ENCODE measurements at regions not wholly inside any gene's neighbourhood (a gene's known extent, or its start where the extent isn't known, plus 50 kb on each side); places are given as distances from the start of the nearest gene placed in this dataset.
A peak's percentile ranks its signal among the peaks of the same experiment; 100 is the strongest.

DNA sequence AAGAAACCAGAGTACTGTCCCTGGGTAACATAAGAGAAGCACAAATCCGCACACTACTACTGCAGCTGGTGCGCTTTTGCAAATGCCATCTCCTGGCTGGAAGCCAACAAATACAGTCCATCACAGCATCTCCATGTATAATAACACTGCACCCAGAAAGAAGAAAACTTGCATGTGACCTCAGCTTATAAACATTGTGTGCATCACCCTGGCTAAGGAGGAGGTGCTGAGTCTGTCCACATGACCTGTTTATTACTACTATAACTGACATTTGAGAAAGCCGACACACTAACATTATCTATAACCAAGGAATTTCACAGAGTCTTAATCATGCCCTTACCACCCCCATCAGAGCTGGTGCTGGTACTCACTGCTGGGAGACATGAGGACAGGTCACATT, 516.8 kb downstream of the CFAP47 start:
- DNase-seq (ENCODE audit: low read depth): no peak

DNA sequence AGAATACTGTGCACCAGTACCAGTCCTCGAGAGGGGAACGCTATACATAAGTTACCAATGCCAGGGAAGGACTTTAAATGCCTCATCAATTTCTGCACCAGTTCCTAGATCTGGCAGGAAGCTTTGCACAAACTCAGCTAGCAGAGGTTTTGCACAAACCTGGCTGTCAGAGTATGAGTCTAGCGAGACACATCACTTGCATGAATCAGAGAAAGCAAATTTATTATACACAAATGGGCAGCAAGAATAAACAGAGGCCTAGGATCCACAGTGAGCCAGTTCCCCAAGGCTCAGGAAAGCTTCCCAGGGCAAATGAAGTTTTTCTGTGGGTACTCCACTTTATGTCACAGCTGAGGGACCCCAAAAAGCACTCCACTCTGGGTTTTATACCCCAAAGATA, 523.5 kb downstream of the CFAP47 start:
- no peak for DNase-seq (ENCODE audit: low read depth)

DNA sequence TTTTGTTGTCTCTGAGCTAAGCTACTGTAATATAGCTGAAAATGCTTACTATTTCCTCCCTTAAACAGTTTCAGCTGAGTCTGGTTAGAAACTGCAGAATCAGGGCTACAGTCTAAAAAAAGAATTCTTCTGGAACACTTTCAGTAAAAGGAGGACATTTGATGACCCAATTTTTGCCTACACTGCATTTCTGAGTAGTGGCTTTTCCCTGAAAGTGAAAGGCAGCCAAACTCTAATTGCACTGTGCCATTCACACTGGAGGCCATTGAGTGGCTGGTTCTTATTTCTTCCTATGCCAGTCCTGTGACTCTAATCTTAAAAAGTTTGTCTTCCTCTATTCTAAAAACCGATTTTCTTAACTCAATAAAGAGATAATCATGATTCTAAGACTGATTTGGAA, 526.0 kb downstream of the CFAP47 start:
- no peak for DNase-seq (ENCODE audit: low read depth)

DNA sequence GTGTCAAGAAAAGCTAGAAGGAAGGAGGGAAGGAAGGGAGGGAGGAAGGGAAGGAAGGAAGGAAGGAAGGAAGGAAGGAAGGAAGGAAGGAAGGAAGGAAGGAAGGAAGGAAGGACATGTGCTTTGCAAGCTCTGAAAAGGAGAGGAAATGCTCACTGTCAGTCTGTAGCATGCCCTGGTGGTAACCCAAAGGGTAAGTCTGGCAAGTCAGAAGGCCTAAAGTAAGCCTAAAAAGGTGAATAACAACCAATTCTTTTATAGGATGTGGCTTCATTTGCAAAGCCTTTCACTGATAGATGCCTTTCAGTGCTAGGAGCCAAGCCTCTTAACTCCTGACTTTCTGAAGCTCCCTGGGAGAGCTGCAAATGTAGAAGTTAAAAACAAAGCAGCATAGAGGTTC, 542.6 kb downstream of the CFAP47 start:
- DNase-seq (ENCODE audit: low read depth): no peak

DNA sequence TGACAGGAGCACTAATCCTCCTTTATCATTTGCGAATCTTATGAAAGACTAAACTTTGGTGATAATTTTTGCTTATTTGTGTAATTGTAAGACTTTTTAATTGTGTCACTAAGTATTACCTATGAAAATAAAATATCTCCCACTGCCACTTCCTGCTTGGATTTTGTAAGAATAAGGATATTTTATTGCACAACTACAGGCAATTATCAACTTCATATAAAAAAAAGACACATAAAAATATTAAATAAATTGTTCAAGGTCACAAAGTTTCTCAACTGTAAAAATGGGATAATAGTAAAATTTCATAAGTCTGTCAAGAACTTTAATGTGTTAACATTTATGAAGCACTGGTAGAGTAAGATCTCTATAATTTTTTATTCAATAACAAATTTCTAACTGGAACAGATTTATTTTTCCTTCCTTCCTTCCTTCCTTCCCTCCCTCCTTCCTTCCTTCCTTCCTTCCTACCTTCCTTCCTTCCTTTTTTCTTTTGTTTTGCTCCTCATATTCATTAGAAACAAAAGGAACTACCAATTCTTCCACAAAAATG, 527.6 kb upstream of the FAM47C start:
- DNase-seq (ENCODE audit: low read depth): no peak

DNA sequence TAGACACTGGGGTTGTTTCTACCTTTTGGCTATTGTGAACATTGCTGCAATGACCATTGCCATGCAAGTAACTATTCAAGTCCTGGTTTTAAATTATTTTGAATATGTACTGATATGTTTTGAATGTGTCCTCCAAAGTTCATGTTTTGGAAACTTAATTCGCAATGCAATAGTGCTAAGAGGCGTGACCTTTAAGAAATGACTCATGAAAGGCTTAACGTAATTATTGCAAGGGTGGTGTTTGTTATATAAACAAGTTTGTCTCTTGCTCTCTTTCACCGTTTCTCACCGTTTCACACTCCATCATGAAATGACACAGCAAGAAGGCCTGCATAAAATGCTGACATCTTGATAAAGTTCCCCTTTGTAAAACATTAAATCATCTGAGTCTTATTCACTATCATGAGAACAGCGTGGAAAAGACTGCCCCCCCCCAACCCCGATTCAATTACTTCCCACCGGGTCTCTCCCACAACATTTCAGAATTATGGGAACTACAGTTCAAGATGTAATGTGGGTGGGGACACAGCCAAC, 506.9 kb upstream of the FAM47C start:
- DNase-seq (ENCODE audit: low read depth): no peak

DNA sequence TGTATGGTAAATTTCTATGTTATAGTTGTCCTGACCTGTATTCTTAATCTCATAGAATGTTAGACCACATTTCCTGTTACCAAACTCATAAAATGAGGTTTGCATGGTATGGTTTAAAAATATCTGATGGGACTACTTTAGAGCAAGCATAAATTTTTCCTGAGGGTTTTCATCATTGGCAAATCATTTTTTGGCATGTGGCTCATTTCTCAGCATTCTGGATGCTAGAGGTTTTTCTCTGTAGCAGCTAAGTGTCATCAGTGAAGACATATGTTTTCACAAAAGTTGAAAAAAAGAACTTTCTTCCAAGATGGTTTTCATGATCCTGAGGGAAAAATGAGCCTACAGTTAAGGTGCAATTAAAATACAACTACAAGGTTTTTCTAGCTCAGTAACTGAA, 503.5 kb upstream of the FAM47C start:
- no peak for DNase-seq (ENCODE audit: low read depth)

DNA sequence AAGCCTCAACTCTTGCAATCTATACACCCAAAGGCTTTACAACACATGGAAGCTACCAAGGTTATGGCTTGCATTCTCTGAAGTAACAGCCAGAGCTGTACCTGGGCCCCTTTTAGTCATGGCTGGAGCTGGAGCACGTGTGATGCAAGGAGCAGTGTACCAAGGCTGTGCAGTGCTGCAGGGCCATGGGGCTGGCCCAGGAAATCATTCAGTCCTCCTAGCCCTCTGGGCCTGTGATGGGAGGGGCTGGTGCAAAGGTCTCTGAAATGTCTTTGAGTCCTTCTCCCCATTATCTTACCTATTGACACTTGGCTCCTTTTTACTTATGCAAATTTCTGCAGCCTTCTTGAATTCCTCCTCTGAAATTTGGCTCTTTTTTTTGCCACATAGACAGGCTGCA, 500.1 kb upstream of the FAM47C start:
- DNase-seq (ENCODE audit: low read depth): no peak

DNA sequence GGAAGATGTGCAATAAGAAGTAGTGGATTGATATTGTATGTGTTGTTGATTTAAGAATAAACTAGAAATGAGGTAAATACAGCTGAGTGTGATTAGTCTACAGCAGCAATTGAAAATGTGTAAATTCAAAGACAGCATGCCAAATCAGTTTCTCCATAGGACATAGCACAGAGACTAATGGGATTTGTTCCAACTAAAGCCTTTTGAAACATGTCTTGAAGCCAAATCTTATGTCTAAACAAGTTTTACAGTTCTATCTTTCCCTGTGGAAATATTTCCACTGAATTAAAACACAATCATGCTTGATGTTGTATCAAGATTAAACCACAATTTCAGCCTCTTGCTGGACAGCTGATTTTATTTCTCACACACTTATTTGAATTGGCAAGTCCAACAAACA, 497.4 kb upstream of the FAM47C start:
- DNase-seq (ENCODE audit: low read depth): no peak

DNA sequence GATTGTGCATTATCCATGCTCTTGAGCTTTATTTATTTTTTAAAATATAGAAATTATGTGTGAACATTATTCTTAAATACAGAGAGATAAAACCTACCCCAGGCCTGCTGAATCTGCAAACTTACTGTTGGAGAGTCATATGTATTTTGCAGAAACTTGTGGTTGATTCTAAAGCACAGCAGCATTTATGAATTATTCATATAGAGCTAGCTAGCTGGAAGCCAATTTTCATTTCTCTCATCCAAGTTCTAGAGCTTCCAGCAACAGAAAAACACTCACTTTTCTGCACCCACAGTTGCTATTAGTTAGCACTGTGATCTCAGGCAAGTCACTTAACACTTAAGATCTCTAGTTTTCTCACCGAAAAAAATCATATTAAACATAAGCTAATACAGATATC, 479.5 kb upstream of the FAM47C start:
- DNase-seq (ENCODE audit: low read depth): no peak

DNA sequence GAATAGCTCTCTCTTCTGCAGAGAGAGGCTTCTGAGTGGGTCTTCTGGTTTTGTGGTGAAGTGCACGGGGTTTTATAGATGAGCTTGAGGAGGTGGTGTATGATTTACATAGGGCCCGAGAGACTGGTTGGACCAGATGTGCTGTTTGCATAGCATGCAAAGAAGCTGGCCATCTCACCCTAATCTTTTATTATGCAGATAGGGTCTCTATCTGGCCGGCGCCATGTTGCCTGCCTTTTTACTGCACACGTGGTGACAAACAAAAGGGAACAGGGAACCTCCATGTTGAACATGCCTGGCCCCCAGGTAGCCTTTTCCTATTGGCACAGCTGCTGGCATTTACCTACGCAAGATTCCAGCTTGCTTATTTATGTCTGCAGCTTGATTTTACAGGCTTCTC, 473.3 kb upstream of the FAM47C start:
- DNase-seq (ENCODE audit: low read depth): no peak

DNA sequence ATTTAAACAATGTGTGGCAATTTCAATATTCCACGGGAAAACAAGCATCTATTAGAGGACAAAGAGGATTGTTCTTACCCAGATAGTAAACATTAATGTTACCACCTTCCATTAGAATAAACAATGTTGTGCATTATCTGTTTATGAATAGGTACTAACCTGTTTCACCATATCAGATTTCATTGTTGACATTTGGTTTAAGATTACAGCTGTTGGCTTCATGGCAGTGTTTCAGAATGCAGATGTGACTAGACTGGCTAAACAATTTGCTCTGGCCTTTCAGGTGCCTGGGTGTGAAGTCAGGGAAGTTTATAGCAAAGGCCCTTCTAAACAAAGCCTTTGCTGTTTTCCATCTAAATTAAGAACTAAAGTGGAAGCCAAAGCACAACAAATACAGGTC, 464.7 kb upstream of the FAM47C start:
- no peak for DNase-seq (ENCODE audit: low read depth)

DNA sequence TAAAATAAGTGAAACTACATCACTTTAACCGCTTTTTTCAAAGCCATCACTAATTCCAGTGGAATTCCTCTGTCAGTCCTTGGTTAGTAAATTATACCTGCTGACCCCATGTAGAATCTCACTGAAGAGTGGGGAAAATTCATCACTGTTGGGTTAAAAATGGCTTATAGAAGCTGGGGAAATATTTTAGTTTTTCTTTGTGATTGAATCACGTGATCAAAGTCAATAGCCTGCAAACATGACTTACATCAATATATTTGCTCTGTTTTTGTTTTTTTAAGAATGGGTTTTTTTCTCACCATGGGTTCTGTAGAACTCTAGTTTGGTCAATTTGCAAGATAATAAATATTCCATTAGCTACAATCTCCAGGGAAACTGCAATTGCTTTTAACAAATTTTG, 445.2 kb upstream of the FAM47C start:
- DNase-seq (ENCODE audit: low read depth): no peak

DNA sequence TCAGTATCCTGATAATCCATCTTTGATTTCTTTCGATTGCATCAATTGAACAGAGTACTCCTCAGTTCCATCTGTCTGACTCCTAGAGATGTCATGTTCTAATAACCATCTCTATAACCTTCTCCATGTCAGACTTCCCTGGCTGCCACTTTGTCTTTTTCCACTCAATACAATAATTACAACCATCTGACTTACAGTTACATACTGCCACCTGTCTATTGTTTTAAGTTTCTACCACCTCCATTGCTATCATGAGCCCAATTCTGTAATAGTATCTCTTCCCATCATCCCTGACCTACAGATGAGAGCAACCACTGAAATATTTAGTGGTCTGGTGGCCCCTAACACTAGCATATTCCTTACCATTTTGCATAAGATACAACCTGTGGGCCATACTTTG, 439.2 kb upstream of the FAM47C start:
- DNase-seq (ENCODE audit: low read depth): no peak

DNA sequence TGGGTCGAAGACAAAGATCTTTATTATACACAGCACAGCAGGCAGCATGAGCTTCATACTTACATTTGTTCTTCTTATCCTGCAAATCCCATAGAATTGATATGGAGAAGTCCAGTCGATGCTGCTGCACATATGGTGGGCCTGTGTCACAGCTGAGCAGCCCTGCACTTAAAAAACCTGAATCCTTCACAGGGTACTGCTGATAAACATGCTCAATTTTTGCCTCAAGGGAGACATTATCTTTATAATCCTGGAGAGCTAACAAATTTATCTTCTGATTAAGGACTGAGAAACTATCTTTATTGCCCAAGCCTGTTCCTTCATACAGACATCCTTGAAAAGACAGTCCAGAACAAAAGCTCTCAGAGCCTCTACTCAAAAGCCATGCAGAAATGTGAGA, 434.4 kb upstream of the FAM47C start:
- DNase-seq (ENCODE audit: low read depth): no peak

DNA sequence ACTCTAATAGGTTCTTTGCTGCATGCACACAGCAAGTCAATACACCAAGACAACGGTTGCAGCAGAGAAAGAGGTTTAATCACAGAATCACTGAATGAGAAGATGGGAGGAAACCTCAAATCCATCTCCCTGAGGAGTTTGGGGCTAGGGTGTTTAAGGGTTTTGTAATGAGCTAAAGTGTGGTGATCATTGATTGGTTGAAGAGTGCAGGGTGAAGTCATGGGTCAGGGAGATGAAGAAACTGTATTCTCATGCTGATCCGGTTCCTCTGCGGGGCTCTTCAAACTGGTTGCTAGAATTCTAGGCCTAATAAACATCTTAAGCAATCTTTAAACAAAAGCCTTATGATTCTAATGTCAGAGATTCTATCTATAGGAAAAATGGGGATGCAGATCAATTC, 432.5 kb upstream of the FAM47C start:
- DNase-seq (ENCODE audit: low read depth): no peak

DNA sequence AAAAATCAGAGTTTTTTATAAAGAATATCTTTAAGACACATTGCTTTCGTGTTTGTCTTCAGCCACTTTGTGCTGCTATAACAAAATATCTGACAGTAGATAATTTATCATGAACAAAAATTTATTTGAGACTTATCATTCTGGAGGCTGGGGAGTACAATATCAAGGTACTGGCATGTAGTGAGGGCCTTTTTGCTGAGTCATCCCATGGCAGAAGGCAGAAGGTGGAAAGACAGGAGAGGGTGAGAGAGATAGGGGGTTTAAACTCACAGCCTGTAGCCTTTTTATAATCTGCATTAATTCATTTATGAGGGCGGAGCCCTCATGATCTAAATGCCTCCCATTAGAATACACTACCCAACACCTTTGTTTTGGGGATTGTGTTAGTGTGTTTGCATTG, 431.2 kb upstream of the FAM47C start:
- no peak for DNase-seq (ENCODE audit: low read depth)

DNA sequence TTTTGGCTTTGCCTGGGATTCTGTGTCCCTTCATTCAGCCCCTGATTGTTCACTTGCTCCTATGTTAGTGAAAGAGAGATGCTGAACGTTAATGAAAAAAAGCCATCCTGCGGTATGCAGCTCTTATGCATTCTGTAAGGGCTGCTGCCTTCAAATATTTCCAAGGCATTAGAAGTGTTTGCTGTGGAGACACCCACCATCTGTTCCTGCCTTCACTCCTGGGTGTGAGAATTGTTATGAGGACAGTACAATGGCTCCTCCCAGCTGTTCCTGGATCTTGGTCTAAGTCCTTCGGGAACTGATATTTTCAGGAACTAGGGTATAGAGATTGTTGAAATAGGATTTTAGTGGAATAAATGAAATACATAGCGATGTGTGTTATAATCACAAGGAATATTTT, 427.1 kb upstream of the FAM47C start:
- DNase-seq (ENCODE audit: low read depth): no peak

DNA sequence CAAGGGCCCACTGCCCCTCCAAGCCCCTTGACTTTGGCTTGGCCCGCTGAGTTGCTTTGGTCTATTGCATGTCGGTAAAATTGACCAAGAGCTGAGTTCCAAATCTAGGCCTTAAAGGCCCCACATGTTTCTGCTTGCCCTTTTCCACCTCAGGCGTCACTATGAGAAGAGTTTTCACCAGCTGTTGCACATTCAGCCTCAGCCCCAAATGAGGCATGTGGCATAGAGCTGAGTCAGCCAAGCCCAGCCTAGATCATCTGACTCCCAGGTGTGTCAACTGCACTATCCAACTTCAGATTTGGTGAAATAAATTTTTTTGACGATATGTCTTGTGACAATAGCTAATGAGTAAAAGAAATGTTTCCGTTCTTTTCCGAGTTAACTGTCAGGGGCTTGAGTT, 424.5 kb upstream of the FAM47C start:
- DNase-seq (ENCODE audit: low read depth): no peak

DNA sequence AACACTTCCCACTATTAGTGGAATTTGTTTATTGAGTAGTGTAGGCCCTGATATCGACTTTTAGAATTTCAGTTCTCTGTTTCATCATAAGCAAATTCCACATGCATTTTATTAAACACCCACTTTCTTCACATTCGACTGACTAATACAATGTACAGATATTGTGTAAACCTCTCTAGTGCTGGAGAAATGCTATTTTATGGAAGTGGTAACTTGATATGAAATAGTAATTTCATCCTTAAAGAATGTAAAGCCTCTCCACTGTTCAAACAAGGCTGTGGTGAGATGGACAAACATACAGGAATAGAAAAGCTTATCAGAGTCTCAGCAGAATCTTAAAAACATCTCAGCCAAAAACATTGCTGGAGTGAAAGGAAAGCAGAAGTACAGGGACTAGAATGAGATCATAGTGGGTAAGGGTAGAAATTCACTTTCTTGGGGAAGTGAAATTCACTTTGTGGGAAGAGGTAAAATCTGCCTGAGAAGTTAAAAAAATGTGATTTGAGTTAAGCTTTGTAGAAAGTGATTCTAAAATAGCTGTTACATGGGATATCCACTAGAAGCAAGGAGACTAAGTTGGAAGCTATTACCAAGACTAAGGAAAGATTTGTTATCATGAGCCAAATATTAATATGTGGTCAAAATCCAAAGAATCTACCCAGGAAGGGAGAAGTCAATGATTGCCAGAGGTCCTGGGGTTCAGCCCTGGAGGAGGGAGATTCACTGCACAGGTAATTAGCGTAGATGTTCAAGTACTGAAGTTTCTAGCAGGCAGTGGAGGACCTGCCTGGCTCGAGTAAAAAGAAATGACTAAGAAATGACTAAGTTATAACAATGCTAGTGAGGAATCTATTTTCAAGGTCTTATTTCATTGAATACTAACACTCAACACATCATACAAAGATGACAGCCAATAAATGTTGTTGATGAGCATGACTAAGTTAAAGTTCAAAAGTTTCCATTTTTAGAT, 398.3 kb upstream of the FAM47C start:
- peak; percentile 31 for DNase-seq (ENCODE audit: low read depth)

DNA sequence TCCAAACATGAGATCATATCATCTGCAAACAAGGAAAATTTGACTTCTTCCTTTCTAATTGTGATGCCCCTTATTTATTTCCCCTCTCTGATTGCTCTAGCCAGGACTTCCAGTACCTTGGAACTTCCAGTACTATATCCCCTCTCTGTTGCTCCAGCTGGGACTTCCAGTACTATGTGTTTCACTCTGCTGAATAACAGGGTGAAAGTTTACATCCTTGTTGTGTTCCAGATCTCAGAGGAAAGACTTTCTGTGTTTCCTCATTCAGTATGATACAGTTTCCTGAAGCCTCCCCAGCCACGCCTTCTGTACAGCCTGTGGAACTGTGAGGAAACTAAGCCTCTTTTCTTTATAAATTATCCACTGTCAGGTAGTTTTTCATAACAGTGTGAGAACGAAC, 381.3 kb upstream of the FAM47C start:
- DNase-seq (ENCODE audit: low read depth): no peak

DNA sequence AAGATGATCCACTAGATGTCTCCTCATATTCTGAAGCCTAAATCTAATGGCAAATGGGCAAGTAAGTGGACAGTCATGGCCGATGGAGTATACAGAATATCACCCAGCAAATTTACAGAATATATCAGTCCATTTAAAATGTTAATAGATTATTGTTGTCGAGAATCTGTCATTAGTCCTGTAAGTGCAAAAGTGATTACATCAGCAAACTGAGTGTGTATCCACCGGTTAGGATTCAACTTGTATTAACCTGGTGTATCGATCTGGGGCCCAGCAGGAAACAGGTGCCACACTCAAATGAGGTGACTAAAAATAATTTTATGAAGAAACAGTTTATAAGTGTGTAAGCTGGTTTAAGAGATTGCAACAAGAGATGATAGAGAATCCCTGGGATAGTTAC, 367.9 kb upstream of the FAM47C start:
- DNase-seq (ENCODE audit: low read depth): no peak

DNA sequence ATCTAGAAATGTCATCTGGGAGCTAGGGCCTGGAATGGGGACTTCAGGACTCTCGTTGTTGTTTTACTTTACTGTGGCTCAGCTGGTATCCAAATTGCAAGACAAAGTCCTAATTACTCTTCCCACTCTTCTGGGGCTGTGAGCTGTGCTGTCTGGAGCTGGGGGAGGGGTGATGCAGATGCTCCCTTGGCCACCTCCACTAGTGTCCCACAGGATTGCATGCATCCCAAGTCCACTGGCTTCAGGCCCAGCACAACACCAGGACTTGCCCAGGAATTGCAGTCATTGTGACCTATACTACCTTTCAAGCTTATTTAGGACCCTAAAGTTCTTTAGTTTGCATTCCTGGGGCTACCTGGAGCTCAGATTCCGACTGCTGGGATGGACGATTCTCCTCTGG, 366.1 kb upstream of the FAM47C start:
- DNase-seq (ENCODE audit: low read depth): no peak

DNA sequence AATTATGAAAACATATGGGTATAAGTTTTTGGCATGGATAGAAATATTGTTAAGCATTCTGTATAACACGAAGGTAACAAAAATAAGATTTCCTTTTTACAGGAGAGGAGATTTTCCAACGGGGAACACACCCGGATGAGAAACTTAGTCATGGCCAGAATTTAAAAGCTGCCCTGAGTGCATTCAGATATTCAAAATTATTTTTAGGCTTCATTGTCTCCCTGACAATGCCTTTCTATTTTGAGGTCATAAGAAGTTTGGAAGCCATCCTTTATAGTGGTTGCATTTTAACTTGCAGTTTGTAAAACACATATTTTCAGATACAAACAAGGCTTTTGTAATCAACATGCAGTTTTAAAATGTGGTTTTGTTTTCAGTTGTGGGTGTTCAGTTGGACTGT, 357.5 kb upstream of the FAM47C start:
- no peak for DNase-seq (ENCODE audit: low read depth)

All from HS-5 (cell line).